HCT116 (cell line): ENCODE measurements at regions not wholly inside any gene's neighbourhood (a gene's known extent, or its start where the extent isn't known, plus 50 kb on each side); places are given as distances from the start of the nearest gene placed in this dataset.
A peak's percentile ranks its signal among the peaks of the same experiment; 100 is the strongest.

Experiments
- ATAC-seq: fragments of 200-7000 bp; cut with Tn5 transposase; 2 replicates; pipeline ENCODE4 v1.9.1; 2020; ENCODE audit warnings: mild to moderate bottlenecking, moderate library complexity
- BruUV-seq: library from RNA; stranded (reverse); fragments of 400-500 nt; replicated peaks from 2 replicates; lab custom pipeline; 2021; lab: Mats Ljungman, UMichigan
- CTCF ChIA-PET: fragments of 300-600 bp; sonication (Branson Sonifier 250); formaldehyde crosslinking; loops from one replicate; lab custom pipeline; 2021; ENCODE audit warnings: antibody characterized with exemption; lab: Charles Lee
- POLR2A ChIA-PET: fragments of 300-600, 350-600 bp; sonication (Branson Sonifier 250); formaldehyde crosslinking; loops from one replicate; lab custom pipeline; 2021; ENCODE audit warnings: antibody characterized with exemption; lab: Charles Lee
- RAD21 ChIA-PET, 2 experiments: fragments of 300-600 bp; sonication (Branson Sonifier 250); formaldehyde crosslinking; loops; one replicate each; lab custom pipeline; 2023; ENCODE audit warnings: low total read pairs in 2 of 2; ENCODE audit not compliant: uncharacterized antibody in 2 of 2, unreplicated experiment in 2 of 2, low non-redundant PET in 1 of 2; lab: Charles Lee
- DNase-seq: peaks from one replicate; pipeline ENCODE4 v3.0.0-alpha.2; 2010; ENCODE audit warnings: low read depth, low spot score
- H2AFZ ChIP-seq: fragments of 200-600 bp; shearing (Covaris generic), sonication (generic); 2 replicates; pipeline ENCODE4 v1.6.1; 2017; ENCODE audit warnings: low read depth, mixed run types, mixed read lengths, antibody characterized with exemption, low read length; ENCODE audit not compliant: poor library complexity, severe bottlenecking
- H3K27ac ChIP-seq: 2 replicates; pipeline ENCODE4 v1.5.1; 2012; ENCODE audit warnings: low read depth, low read length
- H3K27me3 ChIP-seq: fragments of 200-600 bp; sonication (generic); 2 replicates; pipeline ENCODE4 v1.6.1; 2016; ENCODE audit warnings: mixed run types, low read length, mixed read lengths; ENCODE audit not compliant: insufficient read depth
- H3K36me3 ChIP-seq, 2 experiments: fragments of 200-500 bp in 1 of 2; fragments of 200-600 bp in 1 of 2; sonication (Bioruptor generic) in 1 of 2; sonication (generic) in 1 of 2; 2 replicates each; pipeline versions ENCODE4 v1.5.1 to v1.6.1; 2014 to 2016; ENCODE audit warnings: low read length in 2 of 2, inconsistent platforms in 1 of 2, mixed read lengths in 1 of 2, mixed run types in 1 of 2; ENCODE audit not compliant: insufficient read depth in 2 of 2, control insufficient read depth in 1 of 2
- H3K4me1 ChIP-seq, 2 experiments: fragments of 200-600 bp in 1 of 2; sonication (generic) in 1 of 2; 2 replicates each; pipeline versions ENCODE4 v1.5.1 to v1.6.1; 2012 to 2017; ENCODE audit warnings: low read length in 2 of 2, inconsistent platforms in 1 of 2, mild to moderate bottlenecking in 1 of 2, mixed read lengths in 1 of 2, mixed run types in 1 of 2, moderate library complexity in 1 of 2; ENCODE audit not compliant: insufficient read depth in 2 of 2, control insufficient read depth in 1 of 2
- H3K4me2 ChIP-seq: fragments of 200-600 bp; sonication (generic); 2 replicates; pipeline ENCODE4 v1.6.1; 2017; ENCODE audit warnings: mixed run types, low read length, mixed read lengths
- H3K4me3 ChIP-seq, 2 experiments: fragments of 200-600 bp in 1 of 2; sonication (generic) in 1 of 2; replicated peaks in 1 of 2; 2 replicates each; pipeline ENCODE4 v1.5.1; 2011 to 2016; ENCODE audit warnings: low read length in 2 of 2, control low read depth in 1 of 2, low read depth in 1 of 2, mild to moderate bottlenecking in 1 of 2, mixed read lengths in 1 of 2, mixed run types in 1 of 2
- H3K79me2 ChIP-seq: fragments of 200-600 bp; sonication (generic); 2 replicates; pipeline ENCODE4 v1.6.1; 2017; ENCODE audit warnings: mild to moderate bottlenecking, mixed run types, low read length, moderate library complexity, mixed read lengths; ENCODE audit not compliant: insufficient read depth
- H3K9ac ChIP-seq: fragments of 200-600 bp; sonication (generic); 2 replicates; pipeline ENCODE4 v1.6.1; 2016; ENCODE audit warnings: low read length, mixed read lengths
- H3K9me2 ChIP-seq: fragments of 200-600 bp; sonication (generic), shearing (Covaris generic); 2 replicates; pipeline ENCODE4 v1.6.1; 2017; ENCODE audit warnings: mixed run types, mild to moderate bottlenecking, moderate library complexity; ENCODE audit not compliant: insufficient read depth
- H3K9me3 ChIP-seq, 2 experiments: fragments of 200-500 bp in 1 of 2; fragments of 200-600 bp in 1 of 2; sonication (Bioruptor generic) in 1 of 2; sonication (generic) in 1 of 2; 2 replicates each; pipeline ENCODE4 v1.6.1; 2014 to 2017; ENCODE audit warnings: low read length in 2 of 2, mixed read lengths in 2 of 2, inconsistent platforms in 1 of 2, low read depth in 1 of 2, mild to moderate bottlenecking in 1 of 2, mixed run types in 1 of 2, moderate library complexity in 1 of 2; ENCODE audit not compliant: control insufficient read depth in 1 of 2, insufficient read depth in 1 of 2
- H4K20me1 ChIP-seq: fragments of 200-600 bp; sonication (generic), shearing (Covaris generic); 2 replicates; pipeline ENCODE4 v1.6.1; 2017; ENCODE audit warnings: mixed run types, mild to moderate bottlenecking, moderate library complexity; ENCODE audit not compliant: insufficient read depth
- CBX3 ChIP-seq: IDR thresholded peaks from 2 replicates; pipeline ENCODE4 v1.6.1; 2012; ENCODE audit warnings: low read depth
- CEBPB ChIP-seq: IDR thresholded peaks from 2 replicates; pipeline ENCODE4 v1.6.1; 2012; ENCODE audit warnings: low read depth
- EGR1 ChIP-seq: IDR thresholded peaks from 2 replicates; pipeline ENCODE4 v1.6.1; 2012; ENCODE audit warnings: low read depth
- ELF1 ChIP-seq: IDR thresholded peaks from 2 replicates; pipeline ENCODE4 v1.6.1; 2012; ENCODE audit warnings: low read depth, borderline replicate concordance
- EZH2 ChIP-seq: fragments of 200-600 bp; sonication (generic); IDR thresholded peaks from 2 replicates; pipeline ENCODE4 v1.6.1; 2017; ENCODE audit warnings: antibody characterized with exemption, mixed run types
- EZH2phosphoT487 ChIP-seq: fragments of 200-600 bp; IDR thresholded peaks from 2 replicates; pipeline ENCODE4 v1.6.1; 2018; ENCODE audit warnings: antibody characterized with exemption, borderline replicate concordance
- POLR2A ChIP-seq: IDR thresholded peaks from 2 replicates; pipeline ENCODE4 v1.7.0; 2011; ENCODE audit warnings: borderline replicate concordance; ENCODE audit not compliant: insufficient read depth, insufficient read length; ENCODE audit errors: extremely low read depth
- POLR2AphosphoS5 ChIP-seq: IDR thresholded peaks from 2 replicates; pipeline ENCODE4 v1.6.1; 2011; ENCODE audit warnings: mild to moderate bottlenecking, low read depth, low read length, moderate library complexity
- RAD21 ChIP-seq: IDR thresholded peaks from 2 replicates; pipeline ENCODE4 v1.6.1; 2012; ENCODE audit warnings: low read depth, mild to moderate bottlenecking
- SRF ChIP-seq: IDR thresholded peaks from 2 replicates; pipeline ENCODE4 v1.6.1; 2012; ENCODE audit warnings: low read depth
- TCF7L2 ChIP-seq: IDR thresholded peaks from 2 replicates; pipeline ENCODE4 v1.7.0; 2011; ENCODE audit warnings: borderline replicate concordance, inconsistent platforms; ENCODE audit not compliant: insufficient read depth, insufficient read length; ENCODE audit errors: extremely low read depth
- YY1 ChIP-seq: IDR thresholded peaks from 2 replicates; pipeline ENCODE4 v1.6.1; 2011; ENCODE audit warnings: low read length, low read depth, moderate library complexity, mild to moderate bottlenecking; ENCODE audit not compliant: insufficient replicate concordance; ENCODE audit errors: extremely low read depth
- ZFX ChIP-seq: fragments of 450-650 bp; IDR thresholded peaks from 2 replicates; pipeline ENCODE4 v1.6.1; 2017
- ZNF274 ChIP-seq: fragments of 200-500 bp; sonication (Bioruptor generic); IDR thresholded peaks from 2 replicates; pipeline ENCODE4 v1.6.1; 2014; ENCODE audit warnings: mild to moderate bottlenecking, low read depth, low read length, inconsistent platforms
- intact Hi-C: fragments of 100-400 bp; cut with micrococcal nuclease; formaldehyde crosslinking; loops from 2 replicates; pipeline ENCODE4 v1.10.0; 2022
- TF ChIP-seq, protein P1 (sequence below): IDR thresholded peaks from 2 replicates; pipeline ENCODE4 v1.6.1; 2012; ENCODE audit warnings: low read depth
- TF ChIP-seq, protein P2 (sequence below): IDR thresholded peaks from 2 replicates; pipeline ENCODE4 v1.6.1; 2012
- TF ChIP-seq, protein P3 (sequence below): IDR thresholded peaks from 2 replicates; pipeline ENCODE4 v1.6.1; 2011; ENCODE audit warnings: mild to moderate bottlenecking, low read length, moderate library complexity; ENCODE audit not compliant: insufficient replicate concordance; ENCODE audit errors: extremely low read depth
- TF ChIP-seq, protein P4 (sequence below): IDR thresholded peaks from 2 replicates; pipeline ENCODE4 v1.6.1; 2012

DNA sequence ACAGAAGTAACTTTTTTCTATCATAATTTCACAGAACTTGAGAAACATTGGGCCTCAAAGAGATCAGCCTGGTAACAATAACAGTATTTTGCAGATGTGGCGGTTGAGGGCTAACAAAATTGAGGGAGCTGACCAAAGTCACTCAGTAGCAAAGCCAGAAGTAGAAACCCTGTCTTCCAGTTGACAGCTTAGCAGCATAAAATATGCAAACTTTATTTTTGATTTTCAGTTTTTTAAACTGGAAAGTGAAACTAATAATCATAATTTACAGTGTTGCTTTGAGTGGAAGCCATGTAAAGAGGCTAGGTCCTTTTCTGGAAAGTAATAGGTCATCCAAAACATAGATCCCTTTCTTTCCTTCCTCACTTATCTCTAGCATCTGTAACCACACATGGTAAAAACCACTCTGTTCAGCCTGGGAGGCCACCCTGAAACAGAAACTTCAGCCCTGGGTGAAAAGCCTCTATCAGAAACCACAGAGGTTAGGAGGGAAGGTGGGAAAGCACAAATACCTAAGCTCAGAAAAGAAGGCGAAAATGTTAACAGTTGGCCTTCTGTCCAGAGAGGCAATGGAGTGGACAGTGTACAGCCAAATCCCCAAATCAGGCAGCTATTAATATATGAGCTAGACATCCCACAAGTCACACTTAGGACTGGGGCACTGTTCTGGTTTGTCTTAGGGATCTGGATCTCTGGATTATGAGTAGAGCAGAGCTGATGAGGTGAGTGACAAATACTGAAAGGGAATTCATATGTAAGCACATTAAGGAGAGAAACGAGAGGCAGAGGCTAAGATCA lies 61.1 kb upstream of the ARSJ start:
- H4K20me1 ChIP-seq: no peaks in the 10 kb centered on the region
- BruUV-seq: no TSS peak
- H2AFZ ChIP-seq: peak overlapping the region; percentile 46
- CTCF ChIA-PET: no interaction called here
- no peaks in the 10 kb centered on the region for H3K9me3 ChIP-seq
- H3K79me2 ChIP-seq: no peaks in the 10 kb centered on the region
- POLR2A ChIA-PET: no interaction called here
- H3K36me3 ChIP-seq: no peaks in the 10 kb centered on the region
- H3K4me3 ChIP-seq: no peak overlapping the region
- DNase-seq: no peak
- RAD21 ChIA-PET: no interaction called here
- TF ChIP-seq RAD21: no peak
- TF ChIP-seq POLR2AphosphoS5: no peak
- no peak for TF ChIP-seq YY1
- no peak for TF ChIP-seq CBX3
- no peak for TF ChIP-seq EZH2
- TF ChIP-seq EGR1: no peak
- TF ChIP-seq TCF7L2: no peak
- TF ChIP-seq ZNF274: no peak
- TF ChIP-seq SRF: no peak
- TF ChIP-seq, protein P1, sequence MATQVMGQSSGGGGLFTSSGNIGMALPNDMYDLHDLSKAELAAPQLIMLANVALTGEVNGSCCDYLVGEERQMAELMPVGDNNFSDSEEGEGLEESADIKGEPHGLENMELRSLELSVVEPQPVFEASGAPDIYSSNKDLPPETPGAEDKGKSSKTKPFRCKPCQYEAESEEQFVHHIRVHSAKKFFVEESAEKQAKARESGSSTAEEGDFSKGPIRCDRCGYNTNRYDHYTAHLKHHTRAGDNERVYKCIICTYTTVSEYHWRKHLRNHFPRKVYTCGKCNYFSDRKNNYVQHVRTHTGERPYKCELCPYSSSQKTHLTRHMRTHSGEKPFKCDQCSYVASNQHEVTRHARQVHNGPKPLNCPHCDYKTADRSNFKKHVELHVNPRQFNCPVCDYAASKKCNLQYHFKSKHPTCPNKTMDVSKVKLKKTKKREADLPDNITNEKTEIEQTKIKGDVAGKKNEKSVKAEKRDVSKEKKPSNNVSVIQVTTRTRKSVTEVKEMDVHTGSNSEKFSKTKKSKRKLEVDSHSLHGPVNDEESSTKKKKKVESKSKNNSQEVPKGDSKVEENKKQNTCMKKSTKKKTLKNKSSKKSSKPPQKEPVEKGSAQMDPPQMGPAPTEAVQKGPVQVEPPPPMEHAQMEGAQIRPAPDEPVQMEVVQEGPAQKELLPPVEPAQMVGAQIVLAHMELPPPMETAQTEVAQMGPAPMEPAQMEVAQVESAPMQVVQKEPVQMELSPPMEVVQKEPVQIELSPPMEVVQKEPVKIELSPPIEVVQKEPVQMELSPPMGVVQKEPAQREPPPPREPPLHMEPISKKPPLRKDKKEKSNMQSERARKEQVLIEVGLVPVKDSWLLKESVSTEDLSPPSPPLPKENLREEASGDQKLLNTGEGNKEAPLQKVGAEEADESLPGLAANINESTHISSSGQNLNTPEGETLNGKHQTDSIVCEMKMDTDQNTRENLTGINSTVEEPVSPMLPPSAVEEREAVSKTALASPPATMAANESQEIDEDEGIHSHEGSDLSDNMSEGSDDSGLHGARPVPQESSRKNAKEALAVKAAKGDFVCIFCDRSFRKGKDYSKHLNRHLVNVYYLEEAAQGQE: no peak
- TF ChIP-seq, protein P2, sequence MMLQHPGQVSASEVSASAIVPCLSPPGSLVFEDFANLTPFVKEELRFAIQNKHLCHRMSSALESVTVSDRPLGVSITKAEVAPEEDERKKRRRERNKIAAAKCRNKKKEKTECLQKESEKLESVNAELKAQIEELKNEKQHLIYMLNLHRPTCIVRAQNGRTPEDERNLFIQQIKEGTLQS: no peak
- no peak for TF ChIP-seq EZH2phosphoT487
- TF ChIP-seq ZFX: no peak
- TF ChIP-seq, protein P3, sequence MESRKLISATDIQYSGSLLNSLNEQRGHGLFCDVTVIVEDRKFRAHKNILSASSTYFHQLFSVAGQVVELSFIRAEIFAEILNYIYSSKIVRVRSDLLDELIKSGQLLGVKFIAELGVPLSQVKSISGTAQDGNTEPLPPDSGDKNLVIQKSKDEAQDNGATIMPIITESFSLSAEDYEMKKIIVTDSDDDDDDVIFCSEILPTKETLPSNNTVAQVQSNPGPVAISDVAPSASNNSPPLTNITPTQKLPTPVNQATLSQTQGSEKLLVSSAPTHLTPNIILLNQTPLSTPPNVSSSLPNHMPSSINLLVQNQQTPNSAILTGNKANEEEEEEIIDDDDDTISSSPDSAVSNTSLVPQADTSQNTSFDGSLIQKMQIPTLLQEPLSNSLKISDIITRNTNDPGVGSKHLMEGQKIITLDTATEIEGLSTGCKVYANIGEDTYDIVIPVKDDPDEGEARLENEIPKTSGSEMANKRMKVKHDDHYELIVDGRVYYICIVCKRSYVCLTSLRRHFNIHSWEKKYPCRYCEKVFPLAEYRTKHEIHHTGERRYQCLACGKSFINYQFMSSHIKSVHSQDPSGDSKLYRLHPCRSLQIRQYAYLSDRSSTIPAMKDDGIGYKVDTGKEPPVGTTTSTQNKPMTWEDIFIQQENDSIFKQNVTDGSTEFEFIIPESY: no peak
- TF ChIP-seq, protein P4, sequence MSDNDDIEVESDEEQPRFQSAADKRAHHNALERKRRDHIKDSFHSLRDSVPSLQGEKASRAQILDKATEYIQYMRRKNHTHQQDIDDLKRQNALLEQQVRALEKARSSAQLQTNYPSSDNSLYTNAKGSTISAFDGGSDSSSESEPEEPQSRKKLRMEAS: no peak
- no peak for TF ChIP-seq CEBPB
- no peak for TF ChIP-seq ELF1
- no peak for TF ChIP-seq POLR2A
- no peak overlapping the region for H3K4me2 ChIP-seq
- no peak overlapping the region for H3K9ac ChIP-seq
- H3K27ac ChIP-seq: no peak overlapping the region
- no peaks in the 10 kb centered on the region for H3K9me2 ChIP-seq
- ATAC-seq: no peak
- no peaks in the 10 kb centered on the region for H3K27me3 ChIP-seq
- no peaks in the 10 kb centered on the region for H3K4me1 ChIP-seq
- intact Hi-C loops: no loop called here
